PFSK-1 (cell line): ENCODE measurements at regions not wholly inside any gene's neighbourhood (a gene's known extent, or its start where the extent isn't known, plus 50 kb on each side); places are given as distances from the start of the nearest gene placed in this dataset.

Experiments
- FOXP2 ChIP-seq: optimal IDR thresholded peaks from 2 replicates; pipeline ENCODE3; 2011; ENCODE audit warnings: borderline replicate concordance, control low read depth, inconsistent platforms; ENCODE audit not compliant: insufficient read depth; ENCODE audit errors: extremely low read length, extremely low read depth
- POLR2AphosphoS5 ChIP-seq: IDR thresholded peaks from 2 replicates; pipeline ENCODE4 v1.6.1; 2012; ENCODE audit warnings: low read depth, mild to moderate bottlenecking, control low read depth, low read length, moderate library complexity
- SIN3A ChIP-seq: IDR thresholded peaks from 2 replicates; pipeline ENCODE4 v1.6.1; 2012; ENCODE audit warnings: mild to moderate bottlenecking, low read length, moderate library complexity, borderline replicate concordance; ENCODE audit not compliant: insufficient read depth
- TAF1 ChIP-seq: IDR thresholded peaks from 2 replicates; pipeline ENCODE4 v1.6.1; 2012; ENCODE audit warnings: low read length, control low read depth, borderline replicate concordance; ENCODE audit not compliant: insufficient read depth
- TF ChIP-seq, protein P1 (sequence below), 2 experiments: IDR thresholded peaks; 2 replicates each; pipeline versions ENCODE4 v1.6.1 to v1.8.0; 2011 to 2012; ENCODE audit warnings: low read depth in 2 of 2, low read length in 2 of 2, control low read depth in 1 of 2, inconsistent platforms in 1 of 2, mild to moderate bottlenecking in 1 of 2, moderate library complexity in 1 of 2; ENCODE audit not compliant: insufficient read depth in 1 of 2

GRCh38 chr1:200488375-200489165 lies 78.7 kb upstream of the ZNF281 start:
- no peak for TF ChIP-seq TAF1
- no peak for TF ChIP-seq SIN3A
- TF ChIP-seq POLR2AphosphoS5: no peak
- TF ChIP-seq, protein P1, sequence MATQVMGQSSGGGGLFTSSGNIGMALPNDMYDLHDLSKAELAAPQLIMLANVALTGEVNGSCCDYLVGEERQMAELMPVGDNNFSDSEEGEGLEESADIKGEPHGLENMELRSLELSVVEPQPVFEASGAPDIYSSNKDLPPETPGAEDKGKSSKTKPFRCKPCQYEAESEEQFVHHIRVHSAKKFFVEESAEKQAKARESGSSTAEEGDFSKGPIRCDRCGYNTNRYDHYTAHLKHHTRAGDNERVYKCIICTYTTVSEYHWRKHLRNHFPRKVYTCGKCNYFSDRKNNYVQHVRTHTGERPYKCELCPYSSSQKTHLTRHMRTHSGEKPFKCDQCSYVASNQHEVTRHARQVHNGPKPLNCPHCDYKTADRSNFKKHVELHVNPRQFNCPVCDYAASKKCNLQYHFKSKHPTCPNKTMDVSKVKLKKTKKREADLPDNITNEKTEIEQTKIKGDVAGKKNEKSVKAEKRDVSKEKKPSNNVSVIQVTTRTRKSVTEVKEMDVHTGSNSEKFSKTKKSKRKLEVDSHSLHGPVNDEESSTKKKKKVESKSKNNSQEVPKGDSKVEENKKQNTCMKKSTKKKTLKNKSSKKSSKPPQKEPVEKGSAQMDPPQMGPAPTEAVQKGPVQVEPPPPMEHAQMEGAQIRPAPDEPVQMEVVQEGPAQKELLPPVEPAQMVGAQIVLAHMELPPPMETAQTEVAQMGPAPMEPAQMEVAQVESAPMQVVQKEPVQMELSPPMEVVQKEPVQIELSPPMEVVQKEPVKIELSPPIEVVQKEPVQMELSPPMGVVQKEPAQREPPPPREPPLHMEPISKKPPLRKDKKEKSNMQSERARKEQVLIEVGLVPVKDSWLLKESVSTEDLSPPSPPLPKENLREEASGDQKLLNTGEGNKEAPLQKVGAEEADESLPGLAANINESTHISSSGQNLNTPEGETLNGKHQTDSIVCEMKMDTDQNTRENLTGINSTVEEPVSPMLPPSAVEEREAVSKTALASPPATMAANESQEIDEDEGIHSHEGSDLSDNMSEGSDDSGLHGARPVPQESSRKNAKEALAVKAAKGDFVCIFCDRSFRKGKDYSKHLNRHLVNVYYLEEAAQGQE (IDR thresholded peaks at IDR 0.05; ENCODE audit: insufficient read depth in 1 of 2, low read depth in 2 of 2, low read length in 2 of 2): no peak
- TF ChIP-seq FOXP2: no peak

DNA sequence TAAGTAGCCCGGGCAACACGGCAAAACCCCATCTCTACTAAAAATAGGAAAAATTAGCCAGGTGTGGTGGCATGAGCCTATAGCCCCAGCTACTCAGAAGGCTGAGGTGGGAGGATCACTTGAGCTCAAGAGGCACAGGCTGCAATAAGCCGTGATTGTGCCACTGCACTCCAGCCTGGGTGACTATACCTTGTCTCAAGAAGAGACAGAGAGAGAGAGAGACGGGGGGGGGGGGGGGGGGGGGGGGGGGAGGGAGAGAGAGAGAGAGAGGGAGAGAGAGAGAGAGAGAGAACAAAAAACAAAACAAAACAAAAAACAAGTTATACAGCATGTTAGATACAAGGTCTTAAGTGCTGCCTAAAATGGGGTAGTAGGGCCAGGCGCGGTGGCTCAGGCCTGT lies 77.8 kb upstream of the ZNF281 start:
- TF ChIP-seq POLR2AphosphoS5 (no peak), TAF1 (no peak)

- TF ChIP-seq FOXP2 (no peak), TAF1 (no peak), POLR2AphosphoS5 (no peak), SIN3A (no peak)
- TF ChIP-seq, protein P1 (IDR thresholded peaks at IDR 0.05; ENCODE audit: insufficient read depth in 1 of 2, low read depth in 2 of 2, low read length in 2 of 2): no peak
Observed at GRCh38 chr1:200486634-200487033, 76.8 kb upstream of the ZNF281 start.

- TF ChIP-seq POLR2AphosphoS5 (no peak), TAF1 (no peak), SIN3A (no peak), FOXP2 (no peak)
- TF ChIP-seq, protein P1 (IDR thresholded peaks at IDR 0.05; ENCODE audit: insufficient read depth in 1 of 2, low read depth in 2 of 2, low read length in 2 of 2): no peak
Observed at GRCh38 chr1:200483491-200484143, 73.8 kb upstream of the ZNF281 start.

DNA sequence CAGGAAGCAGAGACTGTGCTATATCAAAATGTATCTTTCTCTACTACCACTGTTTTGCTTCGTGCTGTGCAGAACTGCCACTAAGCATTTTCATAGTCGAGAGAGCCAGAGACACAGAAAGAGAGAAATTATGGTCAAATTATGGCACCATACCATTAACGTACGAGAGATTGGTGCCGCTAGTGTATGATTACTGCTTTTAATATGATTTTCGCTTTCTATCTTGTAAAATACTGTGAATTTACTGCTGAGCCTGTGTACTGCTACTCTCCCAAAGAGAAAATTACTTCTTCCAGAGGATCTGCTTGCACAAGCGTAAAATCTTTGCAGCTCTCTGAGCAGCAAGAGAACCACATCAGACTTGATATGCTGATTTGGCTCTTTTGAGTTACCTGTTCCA lies 71.1 kb upstream of the ZNF281 start:
- TF ChIP-seq SIN3A (no peak), FOXP2 (no peak), TAF1 (no peak), POLR2AphosphoS5 (no peak)
- TF ChIP-seq, protein P1 (IDR thresholded peaks at IDR 0.05; ENCODE audit: insufficient read depth in 1 of 2, low read depth in 2 of 2, low read length in 2 of 2): no peak
